HG02642 (cell line): ENCODE measurements at regions not wholly inside any gene's neighbourhood (a gene's known extent, or its start where the extent isn't known, plus 50 kb on each side); places are given as distances from the start of the nearest gene placed in this dataset.

Experiments used
- ATAC-seq: cut with Tn5 transposase; IDR thresholded peaks from one replicate; pipeline ENCODE4 v1.9.1; 2021; ENCODE audit warnings: mild to moderate bottlenecking; ENCODE audit not compliant: unreplicated experiment, poor library complexity

DNA sequence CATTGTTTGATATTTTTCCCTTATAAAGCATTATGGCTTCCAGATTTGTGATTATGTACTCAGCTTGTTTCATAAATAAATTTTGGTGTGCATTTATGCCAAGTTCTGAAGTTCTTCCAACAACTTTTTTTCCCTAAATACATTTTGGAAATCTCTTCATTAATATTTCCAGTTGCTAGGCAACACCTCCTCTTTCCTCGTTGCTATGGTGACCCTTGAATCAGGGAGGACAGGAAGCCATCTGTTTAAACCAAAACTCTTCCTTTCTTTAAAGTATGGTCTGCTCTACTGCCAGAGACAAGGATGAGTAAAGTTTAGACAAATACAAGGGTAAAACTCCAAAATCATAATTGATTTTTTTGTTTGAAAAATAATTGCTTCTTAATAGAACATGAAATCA is 779.3 kb downstream of the CDH9 start:
- ATAC-seq, result no peak

DNA sequence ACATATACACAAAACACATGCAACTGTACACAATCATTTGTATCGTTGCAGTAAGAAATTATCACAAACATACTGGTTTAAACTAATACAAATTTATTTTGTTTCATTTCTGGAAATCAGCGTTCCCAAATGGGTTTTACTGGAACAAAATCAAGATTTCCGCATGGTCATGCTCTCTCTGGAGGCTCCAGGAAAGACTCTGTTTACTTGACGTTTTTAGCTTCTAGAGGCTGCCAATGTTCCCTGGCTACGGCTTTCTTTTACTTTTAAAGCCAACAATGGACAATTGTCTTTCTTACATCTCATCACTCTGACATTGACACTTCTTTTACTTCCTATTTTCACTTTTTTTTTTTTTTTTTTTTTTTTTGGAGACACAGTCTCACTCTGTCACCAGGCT is 793.1 kb downstream of the CDH9 start:
- no peak for ATAC-seq

DNA sequence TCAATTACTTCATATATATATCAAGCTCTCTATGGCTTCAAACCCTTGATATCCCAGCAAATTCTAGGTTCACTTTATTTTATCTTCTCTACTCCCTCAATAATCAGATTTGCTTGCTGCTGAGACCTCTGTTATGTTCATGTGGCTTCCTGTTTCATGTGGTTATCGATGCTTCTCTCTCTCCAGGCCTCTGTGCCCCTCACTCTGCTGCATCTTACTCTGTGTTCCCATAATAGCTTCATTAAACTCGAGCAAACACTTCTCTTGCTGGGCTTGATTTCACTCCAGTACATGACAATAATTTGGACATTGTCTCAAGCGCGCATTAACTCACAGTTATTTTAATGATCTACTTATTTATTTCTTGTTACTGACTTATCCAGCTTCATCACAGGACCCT is 798.8 kb downstream of the CDH9 start:
- ATAC-seq, result no peak

DNA sequence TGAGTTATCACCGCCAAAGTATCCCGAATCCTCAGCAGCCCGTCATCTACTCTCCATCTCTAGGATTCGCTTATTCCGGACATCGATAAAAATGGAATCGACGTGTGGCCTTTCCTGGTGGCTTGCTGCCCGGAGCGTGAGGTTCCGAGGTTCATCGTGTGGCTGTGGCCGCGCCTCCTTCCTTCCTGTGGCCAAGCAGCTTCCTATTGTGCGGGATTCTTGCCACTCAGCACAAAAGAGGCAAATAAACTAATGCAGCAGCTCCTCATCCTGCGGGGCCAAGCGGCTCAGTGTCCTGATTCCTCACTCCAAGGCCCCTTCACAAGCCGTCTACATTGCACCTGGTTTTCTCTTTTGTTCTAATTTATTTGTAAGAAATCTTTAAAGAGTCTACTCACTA is 800.9 kb downstream of the CDH9 start:
- ATAC-seq, result no peak

DNA sequence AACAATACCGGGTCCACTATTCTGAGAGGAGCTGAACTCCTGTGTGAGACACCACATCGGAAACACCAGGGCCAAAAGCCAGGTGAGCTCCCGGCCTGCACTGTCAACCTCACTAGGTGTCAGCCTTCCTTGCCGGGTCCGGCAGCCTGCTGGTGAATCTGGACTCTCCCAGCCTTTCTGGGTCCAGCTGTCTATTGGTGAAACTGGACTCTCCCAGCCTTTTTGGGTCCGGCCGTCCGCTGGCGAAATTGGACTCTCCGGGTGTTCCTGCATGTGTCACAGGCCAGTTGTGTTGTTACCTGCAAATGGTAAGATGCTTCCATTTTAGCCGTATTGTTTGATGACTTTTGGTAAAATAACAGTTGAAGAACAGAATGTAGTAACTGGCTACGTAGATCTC is 801.5 kb downstream of the CDH9 start:
- ATAC-seq, result no peak

DNA sequence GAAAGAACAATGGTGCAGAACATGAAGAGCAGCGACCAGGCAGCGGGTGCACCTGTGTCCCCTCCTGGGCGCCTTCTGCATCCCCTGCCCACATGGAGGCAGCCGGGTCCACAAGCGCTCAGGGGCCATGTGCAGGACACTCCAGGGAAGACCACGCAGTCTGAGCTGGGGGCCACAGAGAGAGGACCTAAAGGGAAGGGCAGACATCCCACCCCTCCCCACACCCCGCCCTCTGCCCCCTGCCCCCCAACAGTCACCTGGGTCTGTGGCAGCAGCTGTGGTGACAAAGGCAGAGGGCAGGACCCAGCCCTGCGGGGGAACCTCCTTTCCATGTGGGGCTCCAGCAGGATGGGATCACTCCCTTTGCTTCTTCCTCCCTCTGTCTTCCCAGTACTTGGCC is 805.7 kb downstream of the CDH9 start:
- no peak for ATAC-seq

DNA sequence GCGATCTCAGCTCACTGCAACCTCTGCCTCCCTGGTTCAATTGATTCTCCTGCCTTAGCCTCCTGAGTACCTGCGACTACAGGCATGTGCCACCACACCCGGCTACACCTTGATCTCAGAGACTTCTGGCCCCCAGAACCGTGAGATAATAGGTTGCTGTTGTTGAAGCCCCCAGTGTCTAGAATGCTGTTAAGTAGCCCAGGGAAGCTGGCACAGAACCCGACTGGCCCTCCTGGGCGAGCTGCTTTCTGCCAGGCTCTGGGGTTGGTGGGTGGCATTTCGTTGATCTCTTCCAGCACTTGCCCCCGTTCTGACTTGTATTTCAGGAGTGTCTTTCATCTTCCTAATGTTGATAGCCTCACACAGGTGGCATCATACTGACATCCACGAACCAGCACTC is 807.1 kb downstream of the CDH9 start:
- ATAC-seq, result no peak

DNA sequence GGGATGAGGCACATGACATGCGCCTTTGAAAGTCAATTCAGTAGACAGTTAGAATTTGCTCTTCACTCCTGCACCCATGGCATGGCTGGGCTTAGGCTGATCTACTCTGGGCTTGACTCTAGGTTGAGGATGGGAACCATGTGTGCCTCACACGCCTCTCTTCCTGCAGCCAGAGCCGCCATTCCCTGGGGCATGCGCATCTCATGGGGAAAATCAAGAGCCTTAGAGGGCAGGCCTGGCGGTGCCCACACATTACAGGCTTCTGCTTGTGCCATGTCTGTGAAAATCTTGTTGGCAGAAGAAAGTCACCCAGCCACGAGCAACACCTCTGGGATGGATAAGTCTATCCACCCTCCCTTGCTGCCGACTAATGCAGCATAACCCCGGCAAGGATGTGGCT is 808.5 kb downstream of the CDH9 start:
- no peak for ATAC-seq

DNA sequence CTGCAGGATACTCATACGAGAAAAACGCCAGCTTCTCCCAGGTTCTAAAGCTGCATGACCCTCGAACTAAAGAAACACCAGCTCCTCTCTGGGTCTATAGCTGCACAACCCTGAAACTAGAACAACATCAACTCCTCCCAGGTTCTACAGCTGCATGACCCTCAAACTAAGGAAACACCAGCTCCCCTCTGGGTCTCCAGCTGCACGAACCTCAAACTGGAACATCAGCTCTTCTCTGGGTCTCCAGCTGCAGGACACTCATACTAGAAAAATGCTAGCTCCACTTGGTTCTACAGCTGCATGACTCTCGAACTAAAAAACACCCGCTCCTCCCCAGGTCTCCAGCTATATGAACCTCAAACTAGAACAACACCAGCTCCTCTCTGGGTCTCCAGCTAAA is 811.1 kb downstream of the CDH9 start:
- no peak for ATAC-seq

DNA sequence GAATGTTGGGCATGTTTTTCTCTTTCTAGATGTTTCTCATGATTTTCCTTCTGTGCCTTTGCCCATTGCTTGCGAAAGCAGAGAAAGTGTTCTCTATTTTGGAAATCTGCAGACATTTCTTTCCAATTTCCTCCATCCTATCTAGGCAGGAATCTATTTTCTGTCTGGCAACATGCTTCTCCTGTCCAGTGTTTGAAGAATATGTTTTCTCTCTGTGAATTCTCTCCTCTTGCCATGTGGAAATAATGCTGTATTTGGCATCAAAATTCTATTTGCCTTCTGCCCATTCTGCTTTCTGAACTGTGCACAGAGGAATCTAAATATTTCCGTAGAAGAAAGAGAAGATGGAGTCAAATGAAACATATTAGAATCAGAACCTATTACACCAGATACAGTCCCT is 833.3 kb downstream of the CDH9 start:
- no peak for ATAC-seq

DNA sequence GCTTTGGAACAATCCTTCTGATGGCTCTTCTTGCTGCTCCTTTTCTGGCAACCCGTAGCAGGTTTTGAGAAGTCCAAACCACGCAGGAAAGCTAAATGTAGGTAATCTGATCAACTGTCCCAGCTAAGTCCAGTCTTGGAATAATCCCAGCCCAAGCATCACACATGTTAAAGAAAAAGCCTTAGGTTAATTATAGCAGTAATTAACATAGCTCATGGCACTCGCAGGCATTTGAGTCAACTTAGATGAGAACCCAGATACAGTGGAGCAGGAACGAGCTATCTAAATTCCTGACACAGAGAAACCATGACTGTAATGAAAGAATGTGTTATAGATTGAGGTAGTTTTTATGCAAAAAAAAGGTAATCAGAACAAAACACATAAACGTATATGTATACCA is 844.8 kb downstream of the CDH9 start:
- no peak for ATAC-seq

DNA sequence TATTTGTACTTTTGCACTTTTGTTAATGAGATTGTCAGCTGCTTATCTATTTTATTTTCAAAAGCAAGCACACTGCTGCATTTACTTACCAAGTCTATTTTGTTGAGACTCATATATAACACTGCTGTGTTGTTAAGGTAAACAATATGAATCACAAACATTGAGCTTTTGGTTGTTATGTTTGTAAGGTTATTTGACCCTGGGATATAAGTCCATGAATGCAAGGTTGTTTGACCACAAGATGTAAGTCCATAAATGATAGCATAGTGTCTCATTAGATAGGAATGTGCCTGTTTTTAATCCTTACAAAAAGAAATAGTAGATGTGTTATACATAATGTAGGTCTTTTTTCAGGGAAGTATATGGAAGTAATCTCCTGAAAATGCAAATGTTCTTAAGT is 845.9 kb downstream of the CDH9 start:
- ATAC-seq, result no peak

DNA sequence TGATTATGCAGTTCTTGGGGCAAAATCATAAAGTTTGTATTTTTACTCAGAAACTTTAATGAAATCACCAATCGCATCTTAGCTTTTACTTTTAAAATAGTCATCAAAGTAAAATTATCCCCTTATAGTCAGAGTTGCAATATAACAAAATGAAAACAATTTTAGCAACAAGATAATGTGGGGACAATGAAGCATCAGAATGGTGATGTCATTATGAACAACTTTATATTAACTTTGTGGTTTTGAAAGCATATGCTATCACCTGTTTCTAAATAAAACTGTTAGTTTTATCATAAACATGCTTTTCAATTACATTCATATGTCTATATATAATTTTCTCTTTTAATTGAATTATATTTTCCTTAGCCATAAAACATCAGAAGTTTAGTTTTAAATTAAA is 856.8 kb downstream of the CDH9 start:
- ATAC-seq, result no peak

DNA sequence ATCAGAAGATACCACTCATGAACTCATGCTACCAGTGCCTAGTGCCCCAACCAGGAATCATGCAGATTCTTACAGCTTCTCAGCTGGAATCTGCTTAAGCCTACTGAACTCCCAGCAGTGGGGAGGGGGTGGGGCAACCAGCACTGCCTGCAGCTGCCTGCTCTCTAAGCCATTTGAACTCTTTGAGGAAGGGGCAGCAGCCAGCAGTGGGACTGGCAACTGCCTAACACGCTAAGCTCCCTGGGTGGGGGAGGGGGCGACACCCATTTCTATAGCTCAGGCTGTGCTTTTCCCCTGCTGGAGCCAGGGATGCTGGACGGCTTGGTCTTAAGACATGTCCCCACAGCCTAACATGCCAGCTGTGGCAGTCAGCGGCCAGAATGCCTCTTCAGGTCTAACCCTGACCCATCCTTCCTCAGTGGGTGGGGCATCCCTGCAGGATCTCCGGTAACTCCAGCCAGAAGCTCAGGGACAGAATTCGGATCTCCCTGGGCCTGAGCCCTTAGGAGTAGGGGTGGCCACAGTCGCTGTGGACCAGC is 889.7 kb downstream of the CDH9 start:
- no peak for ATAC-seq

DNA sequence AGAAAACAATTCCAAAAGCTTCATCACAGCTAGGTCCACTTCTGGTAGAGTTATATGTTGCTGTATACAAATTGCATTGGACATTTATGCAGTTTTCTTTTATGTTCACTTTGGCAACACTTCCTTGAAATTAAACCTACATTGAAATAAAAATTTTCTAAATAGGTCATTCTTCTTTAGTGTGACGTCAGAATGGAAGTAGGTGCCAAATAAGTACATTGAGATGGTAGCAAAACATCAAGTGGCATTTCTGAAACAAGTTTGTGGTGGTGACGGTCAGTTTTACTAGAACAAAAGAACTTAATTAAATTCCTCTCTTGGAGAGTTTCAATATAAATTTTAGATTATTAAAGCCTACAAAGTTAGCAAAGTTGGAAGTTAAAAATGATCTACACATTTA is 895.1 kb downstream of the CDH9 start:
- ATAC-seq, result no peak

DNA sequence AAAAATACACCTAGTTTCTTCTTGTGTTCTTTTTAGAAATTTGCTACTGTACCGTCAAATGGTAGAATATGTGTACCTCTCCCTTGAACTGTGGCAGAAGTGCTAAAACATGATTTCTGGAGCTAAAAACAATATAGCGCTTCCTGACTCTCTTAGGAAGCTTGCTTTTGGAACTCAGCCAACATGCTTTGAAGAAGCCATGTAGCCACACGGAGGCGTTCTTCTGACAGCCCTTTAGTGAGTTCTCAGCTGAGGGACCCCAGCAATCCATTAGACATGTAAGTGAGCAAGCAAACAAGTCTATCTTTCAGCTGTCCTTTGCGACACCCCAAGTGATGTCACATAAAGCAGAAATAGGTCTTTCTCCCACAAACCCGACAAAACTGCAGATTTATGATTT is 917.0 kb downstream of the CDH9 start:
- ATAC-seq, result no peak

DNA sequence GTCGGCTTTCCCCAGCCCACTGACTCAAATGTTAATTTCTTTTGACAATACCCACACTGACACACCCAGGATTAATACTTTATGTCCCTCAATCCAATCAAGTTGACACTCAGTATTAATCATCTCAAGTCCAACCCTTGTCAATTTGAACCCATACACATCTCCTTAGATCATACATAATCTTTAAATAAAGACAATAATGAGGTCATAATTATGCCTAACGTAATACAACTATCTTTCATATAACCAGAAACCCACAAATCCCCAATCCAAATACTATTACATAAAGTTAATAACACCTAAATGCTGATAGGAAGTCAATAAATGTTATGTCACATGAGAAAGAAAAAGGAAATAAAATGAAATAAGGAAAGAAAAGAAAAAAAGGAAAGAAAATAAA is 934.2 kb downstream of the CDH9 start:
- no peak for ATAC-seq

DNA sequence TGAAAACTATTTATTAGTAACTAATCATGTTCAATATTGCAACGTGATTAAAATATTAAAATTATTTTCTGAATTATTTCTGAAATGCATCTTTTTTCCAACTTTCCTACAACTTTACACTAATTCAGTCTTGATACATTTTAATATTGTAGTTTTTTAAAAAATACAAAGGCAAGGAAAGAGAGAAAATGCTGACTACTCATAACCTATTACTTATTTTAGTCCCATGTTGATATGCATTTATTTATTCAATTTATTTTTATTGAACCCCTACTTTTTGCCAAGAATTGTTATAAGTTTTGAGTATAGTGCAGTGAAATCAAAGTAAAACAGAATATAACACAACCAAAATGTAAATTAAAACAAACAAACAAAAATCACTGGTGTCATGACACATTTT is 978.2 kb downstream of the CDH9 start:
- no peak for ATAC-seq

DNA sequence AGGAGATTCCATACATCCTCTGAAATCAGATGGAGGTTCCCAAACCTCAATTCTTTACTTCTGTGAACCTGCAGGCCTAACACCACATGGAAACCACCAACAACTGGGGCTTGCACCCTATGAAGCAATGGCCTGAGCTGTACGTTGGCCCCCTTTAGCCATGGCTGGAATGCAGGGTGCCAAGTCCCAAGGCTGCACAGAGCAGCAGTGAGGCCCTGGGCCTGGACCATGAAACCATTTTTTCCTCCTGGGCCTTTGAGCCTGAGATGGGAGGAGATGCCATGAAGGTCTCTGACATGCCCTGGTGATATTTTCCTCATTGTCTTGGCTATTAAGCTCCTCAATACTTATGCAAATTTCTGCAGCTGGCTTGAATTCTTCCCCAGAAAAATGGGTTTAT is 983.8 kb downstream of the CDH9 start:
- no peak for ATAC-seq

DNA sequence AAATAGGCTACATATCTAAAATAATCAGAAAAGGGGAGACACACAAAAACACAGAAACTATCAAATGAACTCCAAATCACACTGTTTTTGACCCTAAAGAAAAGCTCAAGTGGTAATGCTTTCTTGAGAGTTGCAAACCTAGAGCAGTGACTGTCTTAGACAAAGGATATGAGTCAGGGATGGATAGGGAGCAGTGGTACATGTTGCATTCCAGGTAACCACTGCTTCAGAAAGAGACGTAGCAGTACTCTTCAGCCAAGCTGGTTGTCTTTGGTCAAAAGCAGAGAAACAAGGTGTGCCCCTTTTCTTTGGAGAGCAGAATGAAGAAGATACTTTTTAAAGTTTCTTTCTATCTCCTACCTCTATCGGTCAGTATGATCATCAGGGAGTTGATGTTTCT is 1003.6 kb downstream of the CDH9 start:
- no peak for ATAC-seq

DNA sequence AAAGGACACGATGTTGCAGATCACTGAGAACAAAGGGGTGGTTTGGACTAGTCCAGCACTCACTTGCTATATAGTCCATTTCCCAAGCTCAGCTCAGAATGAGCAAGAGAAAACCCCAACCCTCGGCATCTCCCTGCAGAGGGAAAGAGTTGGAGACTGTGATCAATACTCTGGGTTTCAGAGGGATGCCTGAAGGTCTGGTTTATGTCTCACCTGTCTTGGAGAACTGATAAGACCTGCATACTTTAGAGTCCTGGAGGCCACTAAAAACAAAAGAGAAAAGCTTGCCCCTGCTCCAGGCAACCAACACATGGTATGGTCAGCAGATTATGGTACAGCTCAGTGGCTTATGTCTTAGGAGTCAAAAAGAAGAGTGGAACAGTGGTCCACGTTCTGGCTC is 1006.9 kb downstream of the CDH9 start:
- ATAC-seq, result no peak

DNA sequence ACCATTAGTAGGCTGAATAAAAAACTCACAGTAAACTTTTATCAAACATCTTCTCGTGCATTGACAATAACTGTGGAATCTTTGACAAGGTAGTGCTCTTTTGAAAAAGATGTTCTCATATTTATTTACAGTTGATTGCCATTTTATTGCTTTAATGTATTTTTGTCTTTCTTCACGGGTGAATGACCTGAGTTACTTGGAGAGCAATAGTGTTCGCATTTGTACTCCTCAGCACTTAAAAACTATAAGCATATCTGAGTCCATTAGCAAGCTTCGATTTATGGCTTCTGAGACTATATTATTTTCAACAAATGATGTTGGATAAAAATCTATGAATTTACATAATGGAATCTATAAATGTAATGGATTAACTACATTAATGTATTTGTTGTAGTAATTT is 1012.3 kb downstream of the CDH9 start:
- no peak for ATAC-seq

DNA sequence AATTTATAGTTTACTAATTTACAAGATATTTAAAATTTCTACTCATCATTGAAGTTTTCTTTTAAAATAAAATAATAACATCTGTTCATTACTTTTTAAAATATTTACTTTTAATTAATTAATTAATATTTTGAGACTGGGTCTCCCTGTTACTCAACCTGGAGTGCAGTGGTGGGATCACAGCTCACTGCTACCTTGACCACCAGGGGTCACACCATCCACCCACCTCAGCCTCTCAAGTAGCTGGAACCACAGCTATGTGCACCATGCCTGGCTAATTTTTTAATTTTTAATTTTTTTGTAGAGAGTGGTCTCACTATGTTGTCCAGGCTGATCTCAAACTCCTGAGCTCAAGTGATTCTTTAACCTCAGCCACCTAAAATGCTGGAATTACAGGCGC is 1013.6 kb downstream of the CDH9 start:
- ATAC-seq, result no peak
